ENCODE measurements at regions not wholly inside any gene's neighbourhood (a gene's known extent, or its start where the extent isn't known, plus 50 kb on each side); places are given as distances from the start of the nearest gene placed in this dataset.

- ATAC-seq (replicated peaks) = no peak
- Mint-ChIP-seq H3K4me1 (no peaks in the 10 kb centered on the region), H3K27me3 (no peaks in the 10 kb centered on the region), H3K9me3 (no peaks in the 10 kb centered on the region), H3K27ac (no peak overlapping the region), H3K4me3 (no peak overlapping the region), H3K36me3 (no peaks in the 10 kb centered on the region)
- DNase-seq = no peak
These were observed 428.7 kb downstream of the AEBP2 start for GRCh38 chr12:19867970-19868369.

DNA sequence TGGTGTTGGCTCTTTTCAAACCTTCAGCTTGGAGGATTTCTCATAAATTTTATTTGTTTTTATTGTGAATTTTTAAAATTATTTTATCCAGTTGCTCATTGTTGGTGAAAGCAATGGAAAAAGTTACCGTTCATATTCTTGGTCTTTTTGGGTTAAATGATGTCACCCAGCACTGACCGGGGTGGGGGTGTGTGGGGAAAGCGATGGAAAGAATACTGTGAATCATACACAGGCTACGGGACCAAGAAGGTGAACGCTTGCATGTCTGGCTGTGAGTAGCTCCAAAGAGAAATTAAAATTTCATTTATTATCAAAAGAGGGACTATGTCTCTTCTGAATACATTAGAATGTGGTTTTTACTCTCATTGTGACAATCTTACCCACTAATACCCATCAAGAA lies 430.1 kb downstream of the AEBP2 start:
- Mint-ChIP-seq H3K4me1 (no peaks in the 10 kb centered on the region), H3K36me3 (no peaks in the 10 kb centered on the region), H3K9me3 (peaks cover 0 to 3% of the 10 kb centered on the region in 2 donors), H3K27me3 (no peaks in the 10 kb centered on the region), H3K27ac (no peak overlapping the region), H3K4me3 (no peak overlapping the region)
- DNase-seq (no peak), ATAC-seq (replicated peaks) (no peak)

GRCh38 chr12:19872621-19873540 lies 433.6 kb downstream of the AEBP2 start:
- Mint-ChIP-seq H3K9me3 (peaks cover 0 to 3% of the 10 kb centered on the region in 2 donors), H3K27ac (no peak overlapping the region), H3K4me1 (no peaks in the 10 kb centered on the region), H3K4me3 (no peak overlapping the region), H3K36me3 (no peaks in the 10 kb centered on the region), H3K27me3 (no peaks in the 10 kb centered on the region)
- DNase-seq = no peak
- ATAC-seq (replicated peaks) = no peak

- no peaks in the 10 kb centered on the region for H3K27me3 Mint-ChIP-seq
- peaks cover 4 to 5% of the 10 kb centered on the region in 2 donors for H3K9me3 Mint-ChIP-seq
- no peak overlapping the region for H3K4me3 Mint-ChIP-seq
- H3K4me1 Mint-ChIP-seq = no peaks in the 10 kb centered on the region
- H3K27ac Mint-ChIP-seq = no peak overlapping the region
- no peaks in the 10 kb centered on the region for H3K36me3 Mint-ChIP-seq
- no peak for ATAC-seq (replicated peaks)
- no peak for DNase-seq
These were observed 440.8 kb downstream of the AEBP2 start for GRCh38 chr12:19880076-19880475.

- ATAC-seq (replicated peaks) = no peak
- Mint-ChIP-seq H3K36me3 (no peaks in the 10 kb centered on the region), H3K4me3 (no peak overlapping the region), H3K4me1 (no peaks in the 10 kb centered on the region), H3K9me3 (peaks cover 4 to 5% of the 10 kb centered on the region in 2 donors), H3K27ac (no peak overlapping the region), H3K27me3 (no peaks in the 10 kb centered on the region)
- DNase-seq = no peak
These were observed 441.4 kb downstream of the AEBP2 start for GRCh38 chr12:19880721-19881120.

DNA sequence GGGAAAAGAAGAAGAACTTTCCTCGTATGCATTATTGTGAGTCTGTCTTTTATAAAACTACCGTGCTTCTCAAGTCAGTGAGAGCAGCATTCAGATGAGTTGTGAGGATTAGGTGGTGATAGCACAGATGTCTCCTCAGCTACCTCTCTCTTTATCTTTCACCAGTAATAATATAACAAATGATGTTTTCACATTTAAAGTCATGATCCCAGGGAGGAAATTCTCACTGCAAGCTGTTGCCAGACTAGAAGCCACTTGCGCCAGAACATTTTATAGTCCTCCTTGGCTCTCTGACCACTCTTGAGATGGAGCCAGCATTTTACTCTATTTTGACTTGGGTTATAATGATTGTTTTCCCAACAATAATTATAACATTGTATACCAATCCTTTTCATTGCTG lies 443.1 kb downstream of the AEBP2 start:
- no peak overlapping the region for H3K27ac Mint-ChIP-seq
- H3K4me3 Mint-ChIP-seq = no peak overlapping the region
- no peaks in the 10 kb centered on the region for H3K27me3 Mint-ChIP-seq
- ATAC-seq (replicated peaks) (no peak), DNase-seq (no peak)
- H3K9me3 Mint-ChIP-seq = peaks cover 4 to 5% of the 10 kb centered on the region in 2 donors
- H3K36me3 Mint-ChIP-seq = no peaks in the 10 kb centered on the region
- no peaks in the 10 kb centered on the region for H3K4me1 Mint-ChIP-seq

GRCh38 chr12:19884021-19884492 lies 444.8 kb downstream of the AEBP2 start:
- Mint-ChIP-seq H3K36me3 (no peaks in the 10 kb centered on the region), H3K27me3 (no peaks in the 10 kb centered on the region), H3K9me3 (peaks cover 4 to 5% of the 10 kb centered on the region in 2 donors), H3K4me3 (no peak overlapping the region), H3K4me1 (no peaks in the 10 kb centered on the region), H3K27ac (no peak overlapping the region)
- DNase-seq (no peak), ATAC-seq (replicated peaks) (no peak)

- H3K27me3 Mint-ChIP-seq = no peaks in the 10 kb centered on the region
- H3K36me3 Mint-ChIP-seq = no peaks in the 10 kb centered on the region
- no peak overlapping the region for H3K27ac Mint-ChIP-seq
- ATAC-seq (replicated peaks) = no peak
- no peaks in the 10 kb centered on the region for H3K4me1 Mint-ChIP-seq
- no peak overlapping the region for H3K4me3 Mint-ChIP-seq
- DNase-seq = no peak
- H3K9me3 Mint-ChIP-seq = peaks cover 4 to 5% of the 10 kb centered on the region in 2 donors
These were observed 446.0 kb downstream of the AEBP2 start for GRCh38 chr12:19885093-19885812.

DNA sequence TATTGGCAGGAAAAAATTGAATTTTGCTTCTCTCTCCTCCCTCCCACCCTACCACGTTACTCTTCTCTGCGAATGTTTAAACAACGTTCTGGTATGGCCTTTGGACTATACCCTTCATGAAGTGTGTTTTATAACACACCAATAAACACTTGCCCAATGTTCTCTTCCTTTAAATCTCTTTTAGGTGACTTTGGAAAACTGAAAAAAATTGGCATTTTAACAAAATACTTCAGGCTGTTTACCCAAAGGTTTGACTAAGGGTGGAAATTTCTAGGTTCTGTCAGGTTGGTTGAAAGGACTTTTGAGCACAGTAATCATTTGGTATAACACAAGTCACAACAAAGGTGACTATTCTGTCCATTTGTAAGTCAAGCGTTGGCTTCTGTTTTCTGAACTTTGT lies 446.8 kb downstream of the AEBP2 start:
- no peaks in the 10 kb centered on the region for H3K27me3 Mint-ChIP-seq

GRCh38 chr12:19886639-19887064 lies 447.4 kb downstream of the AEBP2 start:
- ATAC-seq (replicated peaks) = no peak
- Mint-ChIP-seq H3K27me3 (no peaks in the 10 kb centered on the region), H3K4me3 (no peak overlapping the region), H3K27ac (no peak overlapping the region), H3K9me3 (peaks cover 2 to 5% of the 10 kb centered on the region in 2 donors), H3K36me3 (no peaks in the 10 kb centered on the region), H3K4me1 (no peaks in the 10 kb centered on the region)
- no peak for DNase-seq

More for the DNA sequence above, 446.8 kb downstream of the AEBP2 start:
- ATAC-seq (replicated peaks) (no peak), DNase-seq (no peak)
- peaks cover 2 to 5% of the 10 kb centered on the region in 2 donors for H3K9me3 Mint-ChIP-seq
- H3K36me3 Mint-ChIP-seq = no peaks in the 10 kb centered on the region
- H3K4me3 Mint-ChIP-seq = no peak overlapping the region
- no peaks in the 10 kb centered on the region for H3K4me1 Mint-ChIP-seq
- no peak overlapping the region for H3K27ac Mint-ChIP-seq

GRCh38 chr12:19890024-19890423 lies 450.7 kb downstream of the AEBP2 start:
- Mint-ChIP-seq H3K9me3 (no peaks in the 10 kb centered on the region), H3K4me1 (no peaks in the 10 kb centered on the region), H3K27ac (no peak overlapping the region), H3K27me3 (no peaks in the 10 kb centered on the region), H3K4me3 (no peak overlapping the region), H3K36me3 (no peaks in the 10 kb centered on the region)
- DNase-seq (no peak), ATAC-seq (replicated peaks) (no peak)

DNA sequence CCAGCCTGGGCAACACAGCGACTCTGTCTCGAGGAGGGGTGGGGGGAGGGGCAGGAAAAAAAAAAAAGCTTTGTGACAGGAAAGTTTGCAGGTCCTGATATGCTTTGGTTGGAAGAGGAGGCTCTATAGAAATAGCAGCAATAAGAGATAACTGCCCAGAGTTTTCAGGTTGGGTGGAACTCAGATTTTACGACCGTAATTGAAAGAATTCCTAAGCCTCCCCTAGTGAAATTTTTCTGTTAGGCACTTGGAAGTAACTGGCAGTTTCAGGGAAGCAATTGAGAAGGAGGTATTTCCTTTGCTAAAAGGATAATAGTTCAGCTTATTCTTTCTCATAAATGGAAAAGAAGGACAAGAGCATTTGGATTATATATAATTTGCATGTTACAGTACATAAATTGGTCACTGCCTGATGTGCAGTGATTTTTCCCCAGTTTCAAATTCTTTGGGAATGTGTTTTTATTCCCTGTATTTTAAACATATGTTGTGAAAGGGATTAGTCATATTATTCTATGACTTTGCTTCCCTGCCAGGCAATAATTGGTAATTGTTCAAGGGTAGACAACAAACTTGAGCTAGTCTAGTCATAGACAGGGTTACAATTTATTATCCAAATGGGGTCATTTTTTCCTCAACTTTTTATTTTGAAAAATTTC lies 452.8 kb downstream of the AEBP2 start:
- H3K4me1 Mint-ChIP-seq = no peaks in the 10 kb centered on the region
- ATAC-seq (replicated peaks) (no peak), DNase-seq (no peak)
- H3K27ac Mint-ChIP-seq = no peak overlapping the region
- H3K4me3 Mint-ChIP-seq = no peak overlapping the region
- no peaks in the 10 kb centered on the region for H3K27me3 Mint-ChIP-seq
- H3K9me3 Mint-ChIP-seq = no peaks in the 10 kb centered on the region
- no peaks in the 10 kb centered on the region for H3K36me3 Mint-ChIP-seq

- DNase-seq = no peak
- H3K4me1 Mint-ChIP-seq = no peaks in the 10 kb centered on the region
- no peaks in the 10 kb centered on the region for H3K9me3 Mint-ChIP-seq
- H3K4me3 Mint-ChIP-seq = no peak overlapping the region
- H3K27ac Mint-ChIP-seq = no peak overlapping the region
- ATAC-seq (replicated peaks) = no peak
- H3K27me3 Mint-ChIP-seq = no peaks in the 10 kb centered on the region
- no peaks in the 10 kb centered on the region for H3K36me3 Mint-ChIP-seq
These were observed 454.2 kb downstream of the AEBP2 start for GRCh38 chr12:19893514-19893913.

- Mint-ChIP-seq H3K27ac (no peak overlapping the region), H3K27me3 (no peaks in the 10 kb centered on the region), H3K36me3 (no peaks in the 10 kb centered on the region), H3K9me3 (no peaks in the 10 kb centered on the region), H3K4me1 (no peaks in the 10 kb centered on the region), H3K4me3 (no peak overlapping the region)
- DNase-seq (no peak), ATAC-seq (replicated peaks) (no peak)
These were observed 454.8 kb downstream of the AEBP2 start for GRCh38 chr12:19894050-19894449.

All from stimulated activated naive B cell treated with anti-CD40 and anti-IgM and Interleukin-4, amounts not matched to agents 10 μg/mL and 1 μg/mL and 100 μg/mL, for 72 hours (primary cell).